ENCODE measurements at regions not wholly inside any gene's neighbourhood (a gene's known extent, or its start where the extent isn't known, plus 50 kb on each side); places are given as distances from the start of the nearest gene placed in this dataset.

GRCh38 chr16:54540525-54541180, 254.1 kb upstream of the IRX3 start:
- DNase-seq (no peak), ATAC-seq (replicated peaks) (no peak)
- Mint-ChIP-seq H3K9me3 (no peaks in the 10 kb centered on the region), H3K27me3 (peaks cover 7% of the 10 kb centered on the region in 2 donors), H3K4me3 (no peak overlapping the region), H3K27ac (no peak overlapping the region), H3K4me1 (ENCODE audit: low read depth in 2 of 2) (no peaks in the 10 kb centered on the region), H3K36me3 (ENCODE audit: insufficient read depth) (no peaks in the 10 kb centered on the region)

GRCh38 chr16:54538276-54538675, 251.7 kb upstream of the IRX3 start:
- Mint-ChIP-seq H3K9me3 (no peaks in the 10 kb centered on the region), H3K4me1 (ENCODE audit: low read depth in 2 of 2) (no peaks in the 10 kb centered on the region), H3K4me3 (no peak overlapping the region), H3K27me3 (peaks cover 0 to 6% of the 10 kb centered on the region in 2 donors), H3K36me3 (ENCODE audit: insufficient read depth) (peaks cover 5% of the 10 kb centered on the region), H3K27ac (no peak overlapping the region)
- ATAC-seq (replicated peaks) (no peak), DNase-seq (no peak)

GRCh38 chr16:54533856-54534490, 247.4 kb upstream of the IRX3 start:
- Mint-ChIP-seq H3K27me3 (peaks cover 0 to 6% of the 10 kb centered on the region in 2 donors), H3K36me3 (ENCODE audit: insufficient read depth) (peaks cover 10% of the 10 kb centered on the region), H3K27ac (no peak overlapping the region), H3K9me3 (peaks cover 5 to 6% of the 10 kb centered on the region in 2 donors), H3K4me3 (no peak overlapping the region), H3K4me1 (ENCODE audit: low read depth in 2 of 2) (no peaks in the 10 kb centered on the region)
- DNase-seq, result no peak
- ATAC-seq (replicated peaks), result no peak

- H3K4me3 Mint-ChIP-seq, result no peak overlapping the region
- no peaks in the 10 kb centered on the region for H3K36me3 Mint-ChIP-seq (ENCODE audit: insufficient read depth)
- DNase-seq (no peak), ATAC-seq (replicated peaks) (no peak)
- H3K27ac Mint-ChIP-seq, result no peak overlapping the region
- H3K27me3 Mint-ChIP-seq, result peaks cover 9 to 13% of the 10 kb centered on the region in 2 donors
- peaks cover 5 to 13% of the 10 kb centered on the region in 2 donors for H3K9me3 Mint-ChIP-seq
- H3K4me1 Mint-ChIP-seq (ENCODE audit: low read depth in 2 of 2), result no peaks in the 10 kb centered on the region
Measured at GRCh38 chr16:54526916-54527315, 240.3 kb upstream of the IRX3 start.

- H3K9me3 Mint-ChIP-seq, result peaks cover 4 to 7% of the 10 kb centered on the region in 2 donors
- DNase-seq, result no peak
- no peak overlapping the region for H3K4me3 Mint-ChIP-seq
- H3K27me3 Mint-ChIP-seq, result peaks cover 9 to 13% of the 10 kb centered on the region in 2 donors
- H3K27ac Mint-ChIP-seq, result no peak overlapping the region
- no peaks in the 10 kb centered on the region for H3K4me1 Mint-ChIP-seq (ENCODE audit: low read depth in 2 of 2)
- ATAC-seq (replicated peaks), result no peak
- no peaks in the 10 kb centered on the region for H3K36me3 Mint-ChIP-seq (ENCODE audit: insufficient read depth)
Measured at GRCh38 chr16:54526087-54526486, 239.5 kb upstream of the IRX3 start.

- Mint-ChIP-seq H3K27me3 (peaks cover 9 to 13% of the 10 kb centered on the region in 2 donors), H3K9me3 (peaks cover 4 to 7% of the 10 kb centered on the region in 2 donors), H3K27ac (no peak overlapping the region), H3K4me3 (no peak overlapping the region), H3K36me3 (ENCODE audit: insufficient read depth) (no peaks in the 10 kb centered on the region), H3K4me1 (ENCODE audit: low read depth in 2 of 2) (no peaks in the 10 kb centered on the region)
- no peak for DNase-seq
- no peak for ATAC-seq (replicated peaks)
Measured at GRCh38 chr16:54525104-54525503, 238.5 kb upstream of the IRX3 start.

- Mint-ChIP-seq H3K4me3 (no peak overlapping the region), H3K36me3 (ENCODE audit: insufficient read depth) (no peaks in the 10 kb centered on the region), H3K27me3 (peaks cover 9 to 13% of the 10 kb centered on the region in 2 donors), H3K4me1 (ENCODE audit: low read depth in 2 of 2) (no peaks in the 10 kb centered on the region), H3K27ac (no peak overlapping the region), H3K9me3 (peaks cover 4 to 12% of the 10 kb centered on the region in 2 donors)
- DNase-seq (no peak), ATAC-seq (replicated peaks) (no peak)
Measured at GRCh38 chr16:54522584-54522983, 236.0 kb upstream of the IRX3 start.

GRCh38 chr16:54521327-54521726, 234.7 kb upstream of the IRX3 start:
- ATAC-seq (replicated peaks) (no peak), DNase-seq (no peak)
- no peaks in the 10 kb centered on the region for H3K4me1 Mint-ChIP-seq (ENCODE audit: low read depth in 2 of 2)
- H3K36me3 Mint-ChIP-seq (ENCODE audit: insufficient read depth), result no peaks in the 10 kb centered on the region
- no peak overlapping the region for H3K27ac Mint-ChIP-seq
- no peak overlapping the region for H3K4me3 Mint-ChIP-seq
- peaks cover 4 to 14% of the 10 kb centered on the region in 2 donors for H3K9me3 Mint-ChIP-seq
- H3K27me3 Mint-ChIP-seq, result peaks cover 9 to 13% of the 10 kb centered on the region in 2 donors

- peaks cover 7 to 8% of the 10 kb centered on the region in 2 donors for H3K27me3 Mint-ChIP-seq
Measured at GRCh38 chr16:54519161-54519695, 232.6 kb upstream of the IRX3 start.

GRCh38 chr16:54517181-54517580, 230.6 kb upstream of the IRX3 start:
- Mint-ChIP-seq H3K27ac (no peak overlapping the region), H3K36me3 (ENCODE audit: insufficient read depth) (no peaks in the 10 kb centered on the region), H3K4me3 (no peak overlapping the region), H3K27me3 (peaks cover 0 to under 1% of the 10 kb centered on the region in 2 donors), H3K9me3 (peaks cover 0 to 17% of the 10 kb centered on the region in 2 donors), H3K4me1 (ENCODE audit: low read depth in 2 of 2) (no peaks in the 10 kb centered on the region)
- ATAC-seq (replicated peaks), result no peak
- no peak for DNase-seq

More at GRCh38 chr16:54519161-54519695, 232.6 kb upstream of the IRX3 start:
- no peak overlapping the region for H3K4me3 Mint-ChIP-seq
- DNase-seq (no peak), ATAC-seq (replicated peaks) (no peak)
- no peaks in the 10 kb centered on the region for H3K36me3 Mint-ChIP-seq (ENCODE audit: insufficient read depth)
- no peak overlapping the region for H3K27ac Mint-ChIP-seq
- no peaks in the 10 kb centered on the region for H3K4me1 Mint-ChIP-seq (ENCODE audit: low read depth in 2 of 2)
- peaks cover 4 to 17% of the 10 kb centered on the region in 2 donors for H3K9me3 Mint-ChIP-seq

- H3K27ac Mint-ChIP-seq, result no peak overlapping the region
- H3K27me3 Mint-ChIP-seq, result peaks cover 5 to 6% of the 10 kb centered on the region in 2 donors
- H3K36me3 Mint-ChIP-seq (ENCODE audit: insufficient read depth), result no peaks in the 10 kb centered on the region
- H3K4me3 Mint-ChIP-seq, result no peak overlapping the region
- peaks cover 2 to 11% of the 10 kb centered on the region in 2 donors for H3K9me3 Mint-ChIP-seq
- H3K4me1 Mint-ChIP-seq (ENCODE audit: low read depth in 2 of 2), result no peaks in the 10 kb centered on the region
- no peak for DNase-seq
- ATAC-seq (replicated peaks), result no peak
Measured at GRCh38 chr16:54512467-54512995, 225.9 kb upstream of the IRX3 start.

GRCh38 chr16:54511222-54511731, 224.7 kb upstream of the IRX3 start:
- Mint-ChIP-seq H3K4me1 (ENCODE audit: low read depth in 2 of 2) (no peaks in the 10 kb centered on the region), H3K27me3 (peaks cover 13 to 15% of the 10 kb centered on the region in 2 donors), H3K36me3 (ENCODE audit: insufficient read depth) (no peaks in the 10 kb centered on the region), H3K27ac (no peak overlapping the region), H3K4me3 (no peak overlapping the region), H3K9me3 (peaks cover 2 to 3% of the 10 kb centered on the region in 2 donors)
- DNase-seq (no peak), ATAC-seq (replicated peaks) (no peak)

- Mint-ChIP-seq H3K27me3 (peaks cover 13 to 20% of the 10 kb centered on the region in 2 donors), H3K4me1 (ENCODE audit: low read depth in 2 of 2) (no peaks in the 10 kb centered on the region), H3K36me3 (ENCODE audit: insufficient read depth) (no peaks in the 10 kb centered on the region), H3K27ac (no peak overlapping the region), H3K4me3 (no peak overlapping the region), H3K9me3 (peaks cover 0 to 2% of the 10 kb centered on the region in 2 donors)
- ATAC-seq (replicated peaks) (no peak), DNase-seq (no peak)
Measured at GRCh38 chr16:54510685-54511221, 224.2 kb upstream of the IRX3 start.

Data from effector memory CD8-positive, alpha-beta T cell (primary cell).